HepG2 (cell line): ENCODE measurements at regions not wholly inside any gene's neighbourhood (a gene's known extent, or its start where the extent isn't known, plus 50 kb on each side); places are given as distances from the start of the nearest gene placed in this dataset.

Source experiments
- AGO1 ChIP-seq: fragments of 200-400 bp; formaldehyde crosslinking; IDR thresholded peaks from 2 replicates; pipeline ENCODE4 v1.6.1; 2017; ENCODE audit warnings: mild to moderate bottlenecking, low read depth, low read length, moderate library complexity; ENCODE audit not compliant: poor library complexity, severe bottlenecking
- FOXJ3 ChIP-seq: sonication (generic); formaldehyde crosslinking; IDR thresholded peaks from 2 replicates; pipeline ENCODE4 v1.4.0; 2020; ENCODE audit warnings: missing genetic modification reagents, mild to moderate bottlenecking, borderline replicate concordance
- ZNF768 ChIP-seq: sonication (generic); formaldehyde crosslinking; IDR thresholded peaks from 2 replicates; pipeline ENCODE4 v1.4.0; 2020; ENCODE audit warnings: missing genetic modification reagents

GRCh38 chr4:91681544-91681943 is 622.2 kb upstream of the GRID2 start:
- TF ChIP-seq ZNF768 (no peak), AGO1 (no peak), FOXJ3 (CRISPR knock-in tag) (no peak)
